B cell (primary cell): ENCODE measurements at regions not wholly inside any gene's neighbourhood (a gene's known extent, or its start where the extent isn't known, plus 50 kb on each side); places are given as distances from the start of the nearest gene placed in this dataset.

Experiments used
- EZH2 ChIP-seq: IDR thresholded peaks from 2 replicates; pipeline ENCODE4 v1.6.1; 2012; ENCODE audit warnings: borderline replicate concordance, low read depth, mild to moderate bottlenecking, moderate library complexity, low read length; ENCODE audit not compliant: insufficient read depth, poor library complexity, severe bottlenecking
- TF ChIP-seq, protein P1 (sequence below): fragments of 200-600 bp; IDR thresholded peaks from one replicate; pipeline ENCODE4 v1.8.0; 2022; ENCODE audit warnings: antibody characterized with exemption, mild to moderate bottlenecking

DNA sequence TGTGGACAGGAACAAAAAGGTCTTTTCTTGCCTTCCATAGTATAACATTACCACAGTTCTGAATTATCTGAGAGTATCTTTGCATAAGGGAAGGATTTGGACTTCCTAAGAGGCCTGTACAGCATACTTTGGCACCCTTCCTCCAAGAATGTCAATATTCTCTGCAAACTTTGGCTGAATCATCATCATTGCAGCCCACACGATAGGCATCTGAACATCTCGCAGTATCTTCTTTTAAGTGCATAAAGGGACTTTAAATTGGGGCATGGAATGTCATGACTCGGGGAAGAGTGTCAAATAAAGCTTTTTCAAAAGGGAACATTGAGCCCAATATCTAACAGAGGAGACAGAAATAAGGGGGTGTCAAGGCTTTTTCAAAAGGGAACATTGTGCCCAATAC lies 646.2 kb upstream of the STXBP6 start:
- TF ChIP-seq EZH2: no peak
- TF ChIP-seq, protein P1, sequence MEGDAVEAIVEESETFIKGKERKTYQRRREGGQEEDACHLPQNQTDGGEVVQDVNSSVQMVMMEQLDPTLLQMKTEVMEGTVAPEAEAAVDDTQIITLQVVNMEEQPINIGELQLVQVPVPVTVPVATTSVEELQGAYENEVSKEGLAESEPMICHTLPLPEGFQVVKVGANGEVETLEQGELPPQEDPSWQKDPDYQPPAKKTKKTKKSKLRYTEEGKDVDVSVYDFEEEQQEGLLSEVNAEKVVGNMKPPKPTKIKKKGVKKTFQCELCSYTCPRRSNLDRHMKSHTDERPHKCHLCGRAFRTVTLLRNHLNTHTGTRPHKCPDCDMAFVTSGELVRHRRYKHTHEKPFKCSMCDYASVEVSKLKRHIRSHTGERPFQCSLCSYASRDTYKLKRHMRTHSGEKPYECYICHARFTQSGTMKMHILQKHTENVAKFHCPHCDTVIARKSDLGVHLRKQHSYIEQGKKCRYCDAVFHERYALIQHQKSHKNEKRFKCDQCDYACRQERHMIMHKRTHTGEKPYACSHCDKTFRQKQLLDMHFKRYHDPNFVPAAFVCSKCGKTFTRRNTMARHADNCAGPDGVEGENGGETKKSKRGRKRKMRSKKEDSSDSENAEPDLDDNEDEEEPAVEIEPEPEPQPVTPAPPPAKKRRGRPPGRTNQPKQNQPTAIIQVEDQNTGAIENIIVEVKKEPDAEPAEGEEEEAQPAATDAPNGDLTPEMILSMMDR: no peak
